ENCODE measurements at regions not wholly inside any gene's neighbourhood (a gene's known extent, or its start where the extent isn't known, plus 50 kb on each side); places are given as distances from the start of the nearest gene placed in this dataset.

DNA sequence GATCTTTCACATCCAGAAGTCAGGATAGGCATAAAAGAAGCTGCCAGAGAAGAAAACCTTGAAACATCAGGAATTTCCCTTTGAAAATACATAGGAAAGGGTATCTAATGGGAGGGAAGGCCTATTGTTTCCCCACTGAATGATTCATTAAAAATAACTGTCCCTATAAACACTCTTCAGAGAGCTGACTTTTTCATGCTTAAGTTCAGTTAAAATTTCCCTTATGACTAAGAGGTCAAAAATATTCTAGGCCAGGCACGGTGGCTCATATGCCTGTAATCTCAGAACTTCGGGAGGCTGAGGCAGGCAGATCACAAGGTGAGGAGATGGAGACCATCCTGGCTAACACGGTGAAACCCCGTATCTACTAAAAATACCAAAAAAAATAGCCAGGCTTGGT, 499.5 kb downstream of the ENC1 start:
- no peak for DNase-seq (ENCODE audit: low spot score in 2 of 2)
- Histone ChIP-seq H3K9me3 (no peaks in the 10 kb centered on the region), H3K4me1 (no peaks in the 10 kb centered on the region), H3K4me3 (no peak overlapping the region), H3K36me3 (replicated peaks) (no peaks in the 10 kb centered on the region), H3K27me3 (ENCODE audit: low read depth) (no peaks in the 10 kb centered on the region)
- in situ Hi-C loops (cut with MboI; ENCODE audit: low sequenced_read_pairs) = no loop called here

DNA sequence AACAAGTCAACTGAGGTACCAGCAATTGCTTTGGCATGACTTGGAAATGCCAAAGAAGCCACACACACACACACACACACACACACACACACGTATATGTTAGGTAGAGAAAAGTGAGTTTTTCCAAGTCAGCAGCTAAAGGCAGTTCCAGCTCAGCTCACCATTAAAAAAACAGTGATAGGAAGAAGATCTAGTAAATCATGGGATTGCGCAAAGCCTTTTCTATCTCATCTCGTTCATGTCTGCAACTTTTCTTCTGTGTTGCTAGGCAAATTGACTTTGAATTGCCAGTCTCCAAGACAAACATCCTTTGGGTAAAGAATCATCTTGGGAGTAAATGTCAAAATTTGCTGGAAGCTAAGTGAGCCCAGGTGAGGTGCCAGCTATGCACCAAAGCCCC, 500.1 kb downstream of the ENC1 start:
- Histone ChIP-seq H3K27me3 (ENCODE audit: low read depth) (no peaks in the 10 kb centered on the region), H3K9me3 (no peaks in the 10 kb centered on the region), H3K4me1 (no peaks in the 10 kb centered on the region), H3K36me3 (replicated peaks) (no peaks in the 10 kb centered on the region), H3K4me3 (no peak overlapping the region)
- DNase-seq (ENCODE audit: low spot score in 2 of 2) = no peak
- in situ Hi-C loops (cut with MboI; ENCODE audit: low sequenced_read_pairs) = no loop called here

DNA sequence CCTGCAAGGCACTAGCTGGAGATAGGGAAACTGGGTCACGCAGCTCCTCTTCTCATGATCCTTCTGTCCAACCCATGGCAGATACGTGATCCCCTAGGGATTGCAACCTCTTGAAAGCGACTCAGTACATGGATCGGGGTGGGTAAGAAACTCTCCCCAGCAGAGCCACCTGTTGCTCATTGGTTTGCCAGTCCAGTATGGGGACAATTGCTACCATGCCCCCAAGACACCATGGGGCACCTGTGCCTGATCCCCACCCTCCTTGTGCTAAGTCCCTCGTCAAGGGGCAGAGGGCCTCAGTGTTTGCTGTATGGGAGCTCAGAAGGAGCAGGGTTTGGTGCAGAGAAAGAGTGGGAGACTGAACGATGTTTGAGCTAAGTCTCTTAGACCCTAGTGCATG, 500.9 kb downstream of the ENC1 start:
- no peaks in the 10 kb centered on the region for H3K27me3 ChIP-seq (ENCODE audit: low read depth)
- H3K4me1 ChIP-seq = no peaks in the 10 kb centered on the region
- DNase-seq (ENCODE audit: low spot score in 2 of 2) = no peak
- H3K4me3 ChIP-seq = no peak overlapping the region
- in situ Hi-C loops (cut with MboI; ENCODE audit: low sequenced_read_pairs) = no loop called here
- H3K36me3 ChIP-seq (replicated peaks) = no peaks in the 10 kb centered on the region
- H3K9me3 ChIP-seq = no peaks in the 10 kb centered on the region

DNA sequence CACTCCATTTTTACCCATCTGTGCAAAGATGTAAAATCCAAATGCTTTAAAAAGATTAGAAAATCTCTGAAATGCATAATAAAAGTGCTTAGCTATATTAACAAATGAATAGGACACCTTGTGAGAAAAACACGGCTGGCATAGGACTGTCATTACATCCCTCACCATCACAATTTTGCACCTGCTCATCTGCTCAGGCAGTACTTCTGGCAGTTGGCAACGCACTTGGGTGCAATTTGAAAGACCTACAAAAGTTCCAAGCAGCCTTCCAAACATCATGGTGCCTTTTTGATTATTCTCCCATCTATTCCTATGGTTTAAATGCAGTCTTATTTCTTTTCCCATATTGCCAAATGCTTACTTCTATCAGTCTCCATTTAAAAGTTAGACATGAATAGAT, 501.8 kb downstream of the ENC1 start:
- Histone ChIP-seq H3K36me3 (replicated peaks) (no peaks in the 10 kb centered on the region), H3K9me3 (no peaks in the 10 kb centered on the region), H3K4me1 (no peaks in the 10 kb centered on the region), H3K27me3 (ENCODE audit: low read depth) (no peaks in the 10 kb centered on the region), H3K4me3 (no peak overlapping the region)
- no peak for DNase-seq (ENCODE audit: low spot score in 2 of 2)
- in situ Hi-C loops (cut with MboI; ENCODE audit: low sequenced_read_pairs) = no loop called here

DNA sequence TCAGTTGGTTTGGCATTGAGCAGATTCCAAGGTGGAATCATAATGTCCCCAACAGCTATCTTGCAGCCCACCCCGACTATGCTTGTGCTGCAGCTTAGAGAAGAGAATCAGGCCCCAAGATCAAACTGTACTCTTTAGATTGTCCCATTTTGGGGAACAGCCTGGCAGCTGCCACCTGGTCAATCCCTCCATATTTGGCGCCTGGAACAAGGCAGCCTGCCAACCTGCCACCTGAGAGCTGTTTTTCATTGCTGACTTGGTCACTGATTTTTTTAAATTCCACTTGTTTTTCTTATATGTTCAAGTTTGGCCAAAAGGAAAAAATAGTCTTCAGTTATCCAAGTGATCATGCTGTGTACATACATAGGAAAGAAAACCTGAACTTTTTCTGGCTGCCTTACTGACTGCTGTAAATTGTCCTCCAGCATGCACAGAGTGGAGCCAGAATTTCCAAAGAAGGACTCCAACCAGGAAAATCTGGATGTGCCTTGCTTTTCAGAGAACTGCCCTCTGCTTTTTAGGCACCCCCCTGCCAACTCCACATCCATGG, 504.2 kb downstream of the ENC1 start:
- no peak for DNase-seq (ENCODE audit: low spot score in 2 of 2)
- in situ Hi-C loops (cut with MboI; ENCODE audit: low sequenced_read_pairs) = no loop called here
- H3K27me3 ChIP-seq (ENCODE audit: low read depth) = no peaks in the 10 kb centered on the region
- no peaks in the 10 kb centered on the region for H3K36me3 ChIP-seq (replicated peaks)
- no peak overlapping the region for H3K4me3 ChIP-seq
- no peaks in the 10 kb centered on the region for H3K4me1 ChIP-seq
- no peaks in the 10 kb centered on the region for H3K9me3 ChIP-seq

DNA sequence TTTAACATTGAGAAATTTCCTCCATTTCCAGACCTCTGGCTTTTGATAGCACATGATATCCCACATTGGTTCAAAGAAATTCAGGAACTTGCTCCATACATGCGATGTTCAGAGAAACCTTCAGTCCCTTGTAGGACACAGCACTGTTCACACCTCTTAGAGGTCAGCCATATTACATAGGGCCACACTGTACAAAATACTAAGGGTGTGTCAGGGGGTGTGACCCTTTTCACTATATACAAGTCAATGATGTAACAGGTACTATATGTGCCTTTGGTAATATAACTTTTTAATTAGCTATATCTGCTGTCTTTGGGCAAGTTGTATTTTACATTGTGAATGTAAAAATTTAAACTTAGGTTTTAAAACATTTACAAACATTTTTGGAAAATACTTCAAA, 505.5 kb downstream of the ENC1 start:
- Histone ChIP-seq H3K36me3 (replicated peaks) (no peaks in the 10 kb centered on the region), H3K9me3 (no peaks in the 10 kb centered on the region), H3K4me1 (no peaks in the 10 kb centered on the region; the same call in 1 of the 2 replicates), H3K4me3 (no peak overlapping the region), H3K27me3 (ENCODE audit: low read depth) (no peaks in the 10 kb centered on the region)
- in situ Hi-C loops (cut with MboI; ENCODE audit: low sequenced_read_pairs) = no loop called here
- DNase-seq (ENCODE audit: low spot score in 2 of 2) = no peak

DNA sequence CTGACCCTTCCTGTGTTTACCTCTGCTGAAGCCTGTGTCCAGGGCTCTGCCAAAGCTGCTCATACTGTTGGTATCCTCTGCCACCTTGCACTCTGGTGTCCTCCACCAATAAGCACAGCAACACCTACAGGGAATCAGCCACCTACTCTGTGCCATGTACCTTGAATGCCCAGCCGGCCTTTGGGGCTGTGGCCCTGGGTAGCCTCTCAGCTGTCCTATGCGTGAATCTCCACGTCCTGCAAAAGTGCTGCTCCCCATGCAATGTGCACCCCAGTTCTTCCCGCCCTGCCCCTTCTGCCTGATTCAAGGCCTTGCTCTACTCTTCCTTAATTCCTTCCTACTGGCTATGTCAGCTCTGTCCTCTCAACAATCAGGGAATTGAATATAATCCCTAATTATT, 506.5 kb downstream of the ARHGEF28 start:
- DNase-seq (ENCODE audit: low spot score in 2 of 2) = no peak
- no peak overlapping the region for H3K4me3 ChIP-seq
- peaks cover 4% of the 10 kb centered on the region for H3K27me3 ChIP-seq (ENCODE audit: low read depth)
- no peaks in the 10 kb centered on the region; the same call in 1 of the 2 replicates for H3K4me1 ChIP-seq
- H3K9me3 ChIP-seq = no peaks in the 10 kb centered on the region
- in situ Hi-C loops (cut with MboI; ENCODE audit: low sequenced_read_pairs) = no loop called here
- H3K36me3 ChIP-seq (replicated peaks) = no peaks in the 10 kb centered on the region

DNA sequence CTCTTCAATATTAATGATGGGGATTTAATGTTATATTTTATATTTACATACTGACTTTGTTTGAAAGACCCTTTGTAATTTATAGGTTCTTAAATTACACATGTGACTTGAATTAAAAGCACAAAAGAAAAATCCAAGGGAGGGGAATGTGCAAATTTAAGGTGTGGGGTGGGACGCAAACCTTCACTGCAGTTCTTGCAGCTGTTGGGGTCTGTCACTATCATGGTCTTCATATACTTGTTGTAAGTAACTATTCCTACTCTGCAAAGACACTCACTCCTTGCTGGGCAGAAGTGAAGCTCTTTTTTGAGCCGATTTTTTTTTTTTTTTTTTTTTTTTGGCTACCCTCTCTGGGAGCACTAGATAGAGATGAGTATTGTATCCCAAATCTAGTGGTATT, 505.3 kb downstream of the ARHGEF28 start:
- Histone ChIP-seq H3K9me3 (no peaks in the 10 kb centered on the region), H3K4me1 (no peaks in the 10 kb centered on the region; the same call in 1 of the 2 replicates), H3K4me3 (no peak overlapping the region), H3K36me3 (replicated peaks) (no peaks in the 10 kb centered on the region), H3K27me3 (ENCODE audit: low read depth) (peaks cover 4% of the 10 kb centered on the region)
- in situ Hi-C loops (cut with MboI; ENCODE audit: low sequenced_read_pairs) = no loop called here
- no peak for DNase-seq (ENCODE audit: low spot score in 2 of 2)

DNA sequence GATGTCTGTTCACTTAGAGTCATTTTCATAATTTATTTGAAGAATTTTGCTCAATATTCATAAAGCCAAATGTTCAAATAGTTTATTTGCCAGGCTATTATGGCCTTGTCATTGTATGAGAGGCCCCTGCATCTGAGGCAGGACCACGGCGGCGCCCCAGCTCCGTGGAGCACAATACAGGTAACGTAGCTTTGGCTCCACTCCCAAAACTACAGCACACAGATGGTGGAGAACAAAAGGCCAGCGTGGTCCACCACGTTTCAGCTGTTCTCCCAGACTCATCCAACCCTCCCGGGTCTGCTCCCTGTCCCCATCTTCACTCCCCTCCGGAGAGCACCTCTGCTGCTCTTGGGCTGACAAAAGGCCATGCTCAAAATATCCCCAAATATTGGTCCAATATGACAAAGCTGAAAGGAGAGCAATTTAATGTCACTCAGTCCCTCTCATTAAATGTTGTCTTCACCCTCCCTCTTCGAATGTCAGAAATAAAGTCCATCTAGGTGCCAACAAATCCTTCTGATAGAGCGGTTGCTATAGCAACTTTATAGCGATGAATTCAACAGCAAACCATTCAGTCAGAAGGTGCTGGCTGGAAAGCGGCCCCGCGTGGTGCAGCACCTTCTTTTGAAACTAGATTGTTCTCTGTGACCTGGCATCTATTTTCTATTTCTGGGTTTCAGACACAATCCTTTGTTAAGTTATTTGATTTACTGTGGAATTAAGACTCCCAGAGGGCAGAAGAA, 504.3 kb downstream of the ARHGEF28 start:
- DNase-seq (ENCODE audit: low spot score in 2 of 2) = peak in 1 of 2 experiments; percentile 31
- H3K4me1 ChIP-seq = no peaks in the 10 kb centered on the region; the same call in 1 of the 2 replicates
- no peak overlapping the region for H3K4me3 ChIP-seq
- in situ Hi-C loops (cut with MboI; ENCODE audit: low sequenced_read_pairs) = no loop called here
- H3K36me3 ChIP-seq (replicated peaks) = no peaks in the 10 kb centered on the region
- no peaks in the 10 kb centered on the region for H3K9me3 ChIP-seq
- peaks cover 4% of the 10 kb centered on the region for H3K27me3 ChIP-seq (ENCODE audit: low read depth)

DNA sequence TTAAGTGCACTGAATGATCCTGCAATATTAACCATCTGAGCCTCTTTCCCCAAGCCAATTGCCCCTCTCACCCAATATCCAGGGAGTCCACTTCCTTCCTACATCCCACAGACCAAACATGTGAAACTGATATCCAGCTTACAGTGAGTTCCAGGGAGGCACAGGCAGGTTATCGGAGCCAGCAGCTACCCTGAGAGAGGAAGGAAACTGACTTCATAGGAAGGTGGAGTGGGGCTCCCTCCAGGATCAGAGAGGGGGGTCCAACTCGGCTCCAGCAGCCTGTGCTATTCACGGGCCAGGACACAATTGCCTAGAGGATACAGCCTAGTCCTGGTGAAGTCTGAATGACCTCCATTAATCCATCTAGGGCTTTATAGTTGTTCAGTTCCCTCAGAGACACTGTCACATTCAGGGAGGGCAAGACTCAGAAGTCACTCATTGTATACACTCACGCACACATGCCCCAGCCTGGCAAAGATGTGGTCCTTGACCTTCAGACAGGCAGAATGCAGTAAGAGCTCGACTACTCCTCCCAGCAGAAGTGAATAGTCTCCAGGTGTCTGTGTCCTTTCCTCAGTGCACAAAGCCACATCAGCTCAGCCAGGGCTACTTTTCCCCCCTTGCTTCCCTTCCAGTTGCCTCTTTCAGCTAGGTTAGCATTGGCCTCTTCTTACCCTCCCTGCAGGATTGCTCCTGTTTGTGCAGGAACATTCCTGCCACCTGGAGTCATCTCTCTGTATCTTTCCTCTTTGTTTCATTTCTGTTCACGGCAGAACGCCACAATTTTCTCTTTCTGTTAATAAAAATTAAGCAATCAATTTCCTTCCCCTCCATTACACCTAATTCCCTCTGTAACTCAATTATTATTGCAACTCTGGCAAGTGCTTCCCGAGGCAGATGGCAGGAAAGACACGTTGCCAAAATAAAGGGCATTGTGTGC, 501.7 kb downstream of the ARHGEF28 start:
- in situ Hi-C loops (cut with MboI; ENCODE audit: low sequenced_read_pairs) = no loop called here
- Histone ChIP-seq H3K4me1 (no peaks in the 10 kb centered on the region; the same call in 1 of the 2 replicates), H3K4me3 (no peak overlapping the region), H3K27me3 (ENCODE audit: low read depth) (peaks cover 4% of the 10 kb centered on the region), H3K9me3 (no peaks in the 10 kb centered on the region), H3K36me3 (replicated peaks) (no peaks in the 10 kb centered on the region)
- no peak for DNase-seq (ENCODE audit: low spot score in 2 of 2)

DNA sequence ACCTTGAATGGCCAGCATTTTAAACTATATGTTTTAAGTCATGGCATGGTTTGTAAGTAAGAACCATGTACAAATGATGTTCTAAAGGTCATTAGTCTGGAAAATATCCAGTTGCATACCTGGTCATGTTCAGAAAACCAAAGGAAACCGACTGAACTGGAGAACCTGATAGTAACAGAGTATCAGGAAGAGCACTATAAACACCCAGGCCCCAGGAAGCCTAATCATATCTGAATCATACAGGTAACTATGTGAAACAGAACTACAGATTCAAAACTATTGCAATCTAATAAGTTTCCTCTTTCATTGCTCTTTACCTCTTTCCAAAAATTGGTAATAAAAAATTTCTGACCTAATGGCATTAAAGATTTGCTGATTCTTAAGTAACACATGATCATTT, 500.3 kb downstream of the ARHGEF28 start:
- peaks cover 4% of the 10 kb centered on the region for H3K27me3 ChIP-seq (ENCODE audit: low read depth)
- no peaks in the 10 kb centered on the region for H3K36me3 ChIP-seq (replicated peaks)
- no peak for DNase-seq (ENCODE audit: low spot score in 2 of 2)
- H3K9me3 ChIP-seq = no peaks in the 10 kb centered on the region
- no peak overlapping the region for H3K4me3 ChIP-seq
- in situ Hi-C loops (cut with MboI; ENCODE audit: low sequenced_read_pairs) = no loop called here
- H3K4me1 ChIP-seq = no peaks in the 10 kb centered on the region; the same call in 1 of the 2 replicates

DNA sequence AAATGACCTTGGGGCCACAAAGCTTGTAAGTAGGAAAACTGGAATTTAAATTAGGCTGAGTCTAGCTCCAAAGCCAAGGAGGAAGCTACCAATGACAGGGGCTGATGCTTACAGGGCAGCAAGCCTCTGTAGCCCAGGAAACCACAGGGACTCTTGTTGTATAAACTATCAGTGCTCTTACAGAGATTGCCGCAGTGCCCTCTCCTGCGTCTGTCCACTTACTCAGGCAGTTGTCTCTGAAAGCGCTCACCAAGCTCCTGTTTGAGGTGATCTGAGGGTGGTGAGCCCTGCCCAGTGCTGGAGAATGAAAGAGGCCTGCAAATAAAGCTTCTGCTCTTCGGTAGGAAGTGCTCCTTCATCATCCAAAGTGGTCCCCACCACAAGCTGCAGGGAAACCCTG, 498.8 kb downstream of the ARHGEF28 start:
- Histone ChIP-seq H3K36me3 (replicated peaks) (no peaks in the 10 kb centered on the region), H3K27me3 (ENCODE audit: low read depth) (peaks cover 4% of the 10 kb centered on the region), H3K4me1 (no peaks in the 10 kb centered on the region), H3K9me3 (no peaks in the 10 kb centered on the region), H3K4me3 (no peak overlapping the region)
- DNase-seq (ENCODE audit: low spot score in 2 of 2) = no peak
- in situ Hi-C loops (cut with MboI; ENCODE audit: low sequenced_read_pairs) = no loop called here

DNA sequence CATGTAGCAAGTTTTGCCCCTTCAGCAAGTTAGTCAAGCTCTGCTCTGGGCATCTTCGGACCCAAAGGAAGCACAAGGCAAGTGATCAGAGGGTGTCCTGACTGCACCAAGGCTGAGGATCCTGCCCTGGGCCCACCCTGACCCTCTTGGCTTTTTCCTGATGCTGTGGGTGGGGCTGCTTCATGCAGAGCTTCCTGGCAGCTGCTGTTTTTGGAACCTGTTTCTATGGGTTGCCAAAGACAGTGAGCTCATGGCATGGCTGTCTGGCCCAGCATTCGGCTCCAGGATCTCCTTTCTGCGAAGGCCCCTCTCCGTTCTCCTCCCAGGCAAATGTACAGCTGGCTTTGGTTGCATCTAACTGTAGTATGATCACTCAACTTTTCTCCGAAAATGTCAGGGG, 497.9 kb downstream of the ARHGEF28 start:
- Histone ChIP-seq H3K27me3 (ENCODE audit: low read depth) (no peaks in the 10 kb centered on the region), H3K9me3 (no peaks in the 10 kb centered on the region), H3K4me3 (no peak overlapping the region), H3K4me1 (no peaks in the 10 kb centered on the region), H3K36me3 (replicated peaks) (no peaks in the 10 kb centered on the region)
- in situ Hi-C loops (cut with MboI; ENCODE audit: low sequenced_read_pairs) = no loop called here
- DNase-seq (ENCODE audit: low spot score in 2 of 2) = no peak
